ENCODE measurements at regions not wholly inside any gene's neighbourhood (a gene's known extent, or its start where the extent isn't known, plus 50 kb on each side); places are given as distances from the start of the nearest gene placed in this dataset.

GRCh38 chr5:71960195-71960594 is 147.1 kb upstream of the MAP1B start:
- no peak for TF ChIP-seq SIN3A (IDR thresholded peaks at IDR 0.05; ENCODE audit: borderline replicate concordance, insufficient read depth, low read length)
- TF ChIP-seq REST (IDR thresholded peaks at IDR 0.05; ENCODE audit: insufficient read depth in 1 of 2, low read depth in 2 of 2, low read length in 2 of 2), result no peak
- TF ChIP-seq POLR2AphosphoS5 (IDR thresholded peaks at IDR 0.05; ENCODE audit: low read depth, low read length), result no peak

All from PFSK-1 (cell line).